IPS-18a (cell line): ENCODE measurements at regions not wholly inside any gene's neighbourhood (a gene's known extent, or its start where the extent isn't known, plus 50 kb on each side); places are given as distances from the start of the nearest gene placed in this dataset.

Experiments used
- H3K27ac ChIP-seq: one replicate; pipeline ENCODE4 v1.5.1; 2013; ENCODE audit warnings: low read length
- H3K27me3 ChIP-seq: one replicate; pipeline ENCODE4 v1.6.1; 2013; ENCODE audit warnings: mild to moderate bottlenecking, low read length; ENCODE audit not compliant: control insufficient read depth, insufficient read depth
- H3K36me3 ChIP-seq: one replicate; pipeline ENCODE4 v1.6.1; 2013; ENCODE audit warnings: low read depth, low read length; ENCODE audit not compliant: control insufficient read depth
- H3K4me1 ChIP-seq: one replicate; pipeline ENCODE4 v1.6.1; 2013; ENCODE audit warnings: low read depth, low read length; ENCODE audit not compliant: control insufficient read depth
- H3K4me3 ChIP-seq: one replicate; pipeline ENCODE4 v1.5.1; 2013; ENCODE audit warnings: low read length
- H3K9ac ChIP-seq: one replicate; pipeline ENCODE4 v1.6.1; 2013; ENCODE audit warnings: mild to moderate bottlenecking, low read length, moderate library complexity
- H3K9me3 ChIP-seq: one replicate; pipeline ENCODE4 v1.6.1; 2013; ENCODE audit warnings: low read depth, low read length; ENCODE audit not compliant: control insufficient read depth

DNA sequence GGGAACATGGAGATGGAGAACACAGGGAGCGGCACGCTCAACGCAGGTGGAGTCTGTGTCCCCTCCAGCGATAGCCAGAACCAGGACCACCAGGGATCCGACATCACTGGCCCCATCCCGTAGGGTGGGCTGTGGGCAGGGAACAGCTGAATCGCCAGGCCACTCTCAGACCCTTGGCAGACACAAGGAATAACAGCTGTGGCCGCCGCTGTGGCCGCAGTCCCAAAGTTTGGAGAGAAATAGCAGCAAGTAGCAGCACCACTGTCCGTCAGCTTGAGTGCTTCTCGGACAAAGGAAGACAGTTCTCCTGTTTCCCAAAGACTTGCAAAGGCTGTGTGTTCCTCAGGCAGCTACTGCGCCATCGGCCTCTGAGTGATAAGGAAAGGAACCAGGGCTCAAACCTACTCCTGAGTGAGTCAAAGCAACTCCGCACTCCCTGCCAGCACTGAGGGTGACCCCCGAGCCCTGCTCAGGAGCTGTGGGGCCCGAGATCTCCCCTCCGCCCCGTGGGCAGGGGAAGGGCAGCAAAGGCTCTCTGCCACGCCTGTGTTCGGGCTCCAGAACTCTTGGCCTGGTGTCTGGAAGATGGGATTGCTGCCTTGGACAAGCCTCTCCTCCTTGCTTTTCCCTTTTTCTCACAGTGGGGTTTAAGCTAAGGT, 82.3 kb upstream of the FAM20C start:
- Histone ChIP-seq H3K4me1 (no peaks in the 10 kb centered on the region), H3K36me3 (no peaks in the 10 kb centered on the region), H3K9me3 (no peaks in the 10 kb centered on the region), H3K27me3 (no peaks in the 10 kb centered on the region), H3K9ac (no peak overlapping the region), H3K4me3 (no peak overlapping the region), H3K27ac (no peak overlapping the region)

DNA sequence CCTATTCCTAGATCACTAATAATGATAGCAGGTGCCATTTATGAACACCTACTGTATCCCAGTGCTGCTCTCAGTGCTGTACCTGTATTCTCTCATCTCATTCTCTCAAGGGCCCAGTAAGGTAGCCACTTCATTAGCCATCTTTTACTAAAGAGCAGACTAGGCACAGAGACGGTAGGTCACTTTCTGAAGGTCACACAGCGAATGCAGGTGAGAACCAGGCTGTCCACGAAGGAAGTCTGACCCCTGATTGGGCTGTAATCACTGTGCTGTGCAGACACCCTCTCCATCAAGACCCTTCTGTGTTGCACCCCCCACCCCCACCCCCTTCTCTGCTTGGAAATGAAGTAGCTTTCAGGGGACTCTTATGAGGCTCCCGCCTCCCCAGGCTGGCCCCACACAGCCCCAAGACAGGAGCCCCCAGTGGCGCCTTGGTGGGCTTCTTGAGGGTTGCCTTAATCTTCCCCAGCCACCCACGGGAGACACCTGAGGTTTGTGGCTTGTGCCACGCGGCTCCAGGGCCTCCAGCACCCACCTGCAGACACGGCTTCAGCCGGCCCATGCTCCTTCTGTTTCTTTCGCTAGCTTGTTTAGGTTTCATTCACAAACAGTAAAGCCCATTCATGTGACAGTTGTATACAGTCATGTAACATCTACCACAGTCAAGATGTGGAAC, 81.7 kb upstream of the FAM20C start:
- Histone ChIP-seq H3K27ac (no peak overlapping the region), H3K4me3 (no peak overlapping the region), H3K36me3 (no peaks in the 10 kb centered on the region), H3K4me1 (no peaks in the 10 kb centered on the region), H3K9ac (no peak overlapping the region), H3K9me3 (no peaks in the 10 kb centered on the region), H3K27me3 (no peaks in the 10 kb centered on the region)

DNA sequence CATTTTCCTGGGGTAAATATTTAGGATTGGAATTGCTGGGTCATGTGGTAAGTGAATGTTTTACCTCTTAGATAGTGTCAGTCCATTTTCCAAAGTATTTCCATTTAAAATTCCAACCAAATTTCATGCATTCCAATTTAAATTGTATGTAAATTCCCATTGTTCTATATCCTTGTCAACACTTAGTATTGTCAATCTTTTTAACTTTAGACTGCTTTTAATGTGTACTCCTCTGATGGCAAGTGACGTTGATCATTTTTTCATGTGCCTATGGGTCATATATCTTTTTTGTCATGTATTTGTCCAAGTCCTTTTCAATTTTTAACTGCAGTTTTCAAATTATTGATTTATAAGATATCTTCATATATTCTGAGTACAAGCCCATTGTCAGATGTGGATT, 80.8 kb upstream of the FAM20C start:
- Histone ChIP-seq H3K9me3 (no peaks in the 10 kb centered on the region), H3K27ac (no peak overlapping the region), H3K4me1 (no peaks in the 10 kb centered on the region), H3K27me3 (no peaks in the 10 kb centered on the region), H3K9ac (no peak overlapping the region), H3K4me3 (no peak overlapping the region), H3K36me3 (no peaks in the 10 kb centered on the region)

DNA sequence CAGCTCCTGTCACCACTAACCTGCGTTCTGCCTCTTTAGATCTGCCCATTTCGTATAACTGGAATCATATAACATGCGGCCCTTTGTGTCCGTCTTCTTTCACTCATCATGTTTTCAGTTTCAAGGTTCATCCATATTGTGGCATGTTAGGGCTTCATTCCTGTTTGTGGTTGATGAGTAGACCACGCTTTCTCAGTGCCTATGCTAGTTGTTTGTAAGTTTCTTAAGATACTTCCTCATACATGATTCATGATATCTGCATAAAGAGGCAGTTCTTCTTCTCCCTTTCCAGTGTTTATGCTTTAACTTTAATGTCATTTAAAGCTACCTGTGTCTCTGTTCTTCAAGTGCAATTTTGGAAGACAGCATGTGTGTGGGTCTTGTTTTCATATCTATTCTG, 79.5 kb upstream of the FAM20C start:
- Histone ChIP-seq H3K9me3 (no peaks in the 10 kb centered on the region), H3K4me1 (no peaks in the 10 kb centered on the region), H3K4me3 (no peak overlapping the region), H3K36me3 (no peaks in the 10 kb centered on the region), H3K9ac (no peak overlapping the region), H3K27ac (no peak overlapping the region), H3K27me3 (no peaks in the 10 kb centered on the region)

DNA sequence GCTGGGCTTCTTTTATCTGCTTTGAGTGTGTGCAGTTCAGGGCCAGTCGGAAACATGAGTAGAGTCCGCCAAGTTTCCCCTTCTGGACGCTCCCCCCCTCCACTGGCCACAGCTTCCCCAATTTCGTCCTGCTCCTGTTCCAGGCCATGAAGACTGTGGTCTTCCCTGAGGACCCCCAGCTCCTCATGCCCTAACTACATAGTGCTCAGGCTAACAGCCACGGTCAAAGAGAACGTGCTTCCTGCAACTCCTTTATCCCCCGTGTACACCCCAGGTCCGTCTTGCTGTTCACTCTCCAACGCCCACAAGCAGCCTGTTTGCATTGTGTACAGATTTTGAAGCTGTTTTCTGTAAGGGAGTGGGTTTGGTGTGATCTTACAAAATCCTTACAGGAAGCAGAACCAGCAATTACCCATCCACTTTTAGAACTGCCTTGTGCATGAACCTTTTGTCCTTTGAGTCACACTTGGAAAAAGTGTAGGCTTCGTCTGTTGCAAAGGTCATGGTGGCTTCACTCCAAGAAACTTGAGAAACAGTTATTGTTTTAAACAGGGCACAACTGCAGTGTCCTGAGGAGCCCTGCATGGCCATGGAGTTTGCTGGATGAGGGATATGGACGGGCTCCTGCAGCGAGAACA, 77.0 kb upstream of the FAM20C start:
- no peaks in the 10 kb centered on the region for H3K27me3 ChIP-seq
- H3K9ac ChIP-seq: no peak overlapping the region
- no peaks in the 10 kb centered on the region for H3K36me3 ChIP-seq
- peaks cover 12% of the 10 kb centered on the region for H3K4me1 ChIP-seq
- H3K4me3 ChIP-seq: no peak overlapping the region
- no peaks in the 10 kb centered on the region for H3K9me3 ChIP-seq
- H3K27ac ChIP-seq: no peak overlapping the region

DNA sequence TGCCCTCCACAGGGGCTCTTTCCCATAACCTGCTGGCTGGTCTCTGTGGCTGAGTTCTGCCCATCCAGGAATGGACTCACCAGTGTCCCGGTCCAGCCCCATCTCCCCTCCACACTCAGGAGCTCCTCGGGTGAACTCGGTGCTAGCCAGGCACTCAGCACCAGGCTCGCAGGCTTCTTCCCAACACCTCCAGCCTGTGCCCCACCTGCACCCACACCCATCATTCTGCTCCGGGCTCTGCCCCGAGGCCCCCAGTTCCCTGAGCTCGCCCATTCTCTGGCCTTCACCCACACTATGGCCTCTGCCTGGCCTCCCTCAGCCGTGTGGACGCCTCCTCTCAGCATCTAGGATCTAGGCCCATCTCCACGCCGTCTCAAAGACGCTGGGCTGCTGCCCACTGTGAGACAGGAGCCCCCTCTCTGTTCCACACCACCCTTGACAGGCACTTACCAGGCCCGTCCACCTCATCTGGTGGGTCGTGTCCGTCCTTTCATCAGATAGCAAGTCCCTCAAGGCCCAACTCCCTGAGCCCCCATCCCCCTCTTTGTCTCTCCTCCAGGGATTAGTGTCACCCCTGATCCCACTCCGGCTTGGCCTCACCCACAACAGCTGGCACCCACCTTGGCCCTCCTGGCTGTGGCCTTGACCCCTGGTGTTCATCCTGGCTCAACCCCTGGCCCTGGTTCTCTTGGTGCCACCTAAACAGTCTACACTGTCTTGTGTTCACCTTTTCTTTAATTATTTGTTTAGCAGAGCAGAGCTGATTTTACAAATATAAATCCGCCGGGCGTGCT, 76.0 kb upstream of the FAM20C start:
- Histone ChIP-seq H3K4me1 (peaks cover 18% of the 10 kb centered on the region), H3K9me3 (no peaks in the 10 kb centered on the region), H3K9ac (no peak overlapping the region), H3K36me3 (no peaks in the 10 kb centered on the region), H3K4me3 (no peak overlapping the region), H3K27me3 (no peaks in the 10 kb centered on the region), H3K27ac (no peak overlapping the region)

DNA sequence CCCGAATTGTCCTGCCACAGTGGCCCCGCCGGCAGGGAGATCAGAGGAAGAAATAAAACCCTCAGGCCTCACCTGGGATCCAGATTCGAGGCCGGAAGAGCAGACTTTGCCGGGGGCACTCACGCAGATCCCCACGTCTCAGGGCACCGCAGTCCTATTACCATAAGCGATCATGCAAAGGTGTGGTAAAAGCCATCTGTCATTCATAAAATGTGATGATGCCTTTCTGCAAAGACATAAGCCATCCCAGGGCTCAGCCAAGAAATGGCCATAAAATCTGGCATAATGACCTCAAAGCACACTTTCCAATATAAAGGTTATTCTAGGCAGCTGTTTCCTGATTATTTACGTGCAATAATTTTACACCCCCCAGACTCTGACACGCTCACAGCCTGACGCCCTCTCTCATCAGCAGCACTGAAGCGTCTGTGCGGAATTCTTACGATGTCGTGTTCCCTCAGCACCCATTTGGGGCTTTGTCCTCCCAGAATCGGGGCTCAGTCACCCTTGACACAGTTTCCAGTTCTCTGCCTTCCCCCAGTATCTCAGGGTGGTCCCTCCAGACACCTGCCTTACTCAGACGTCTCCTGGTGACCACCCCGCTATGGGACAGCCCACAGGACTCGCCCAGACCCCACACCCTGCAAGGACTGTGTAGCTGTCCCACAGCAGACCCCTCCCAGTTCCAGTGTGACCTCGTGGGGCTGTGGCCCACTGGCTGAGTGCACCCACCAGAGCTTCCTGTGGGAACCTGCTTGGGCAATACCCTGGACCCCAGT, 74.3 kb upstream of the FAM20C start:
- H3K9ac ChIP-seq: no peak overlapping the region
- no peaks in the 10 kb centered on the region for H3K36me3 ChIP-seq
- H3K4me3 ChIP-seq: no peak overlapping the region
- H3K27me3 ChIP-seq: no peaks in the 10 kb centered on the region
- peaks cover 25% of the 10 kb centered on the region for H3K4me1 ChIP-seq
- no peaks in the 10 kb centered on the region for H3K9me3 ChIP-seq
- H3K27ac ChIP-seq: no peak overlapping the region

DNA sequence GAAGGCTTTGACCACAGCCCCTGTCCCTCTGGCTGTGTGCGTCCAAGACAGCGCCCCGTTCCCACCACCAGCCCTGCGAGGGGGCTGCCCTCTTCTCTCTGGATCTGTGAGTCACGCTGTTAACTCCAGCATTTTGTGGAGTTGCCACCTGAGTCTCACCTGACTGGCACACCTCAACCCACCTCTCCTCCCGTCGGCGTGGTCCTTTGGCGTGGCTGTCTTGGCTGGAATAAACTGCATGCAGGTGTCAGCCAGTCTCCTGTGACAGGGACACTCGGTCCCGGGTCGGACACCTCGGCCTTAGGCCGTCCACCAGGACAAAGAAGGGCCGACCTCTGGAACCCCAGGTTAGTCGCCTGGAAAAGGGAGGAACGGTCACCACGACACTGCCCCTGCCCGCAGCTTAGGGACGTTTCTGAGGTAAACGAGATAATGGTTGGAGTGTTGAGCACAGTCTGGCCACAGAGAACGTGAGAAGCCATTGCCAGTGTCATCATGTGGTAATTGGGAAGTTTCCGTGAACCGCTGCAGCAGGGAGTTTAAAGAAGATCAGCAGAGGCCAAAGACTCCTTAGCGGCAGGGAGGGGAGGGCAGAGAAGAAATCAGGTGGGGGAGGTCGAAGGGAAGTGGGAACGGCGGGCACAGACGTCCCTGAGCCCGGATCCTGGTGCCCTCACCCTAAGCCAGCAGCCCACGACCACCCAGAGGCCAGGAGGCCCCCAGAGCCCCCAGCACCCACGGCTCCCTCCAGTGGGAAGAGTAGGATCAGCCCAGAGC, 73.6 kb upstream of the FAM20C start:
- Histone ChIP-seq H3K9me3 (no peaks in the 10 kb centered on the region), H3K4me3 (no peak overlapping the region), H3K4me1 (peaks cover 32% of the 10 kb centered on the region), H3K9ac (no peak overlapping the region), H3K27me3 (no peaks in the 10 kb centered on the region), H3K27ac (no peak overlapping the region), H3K36me3 (no peaks in the 10 kb centered on the region)

DNA sequence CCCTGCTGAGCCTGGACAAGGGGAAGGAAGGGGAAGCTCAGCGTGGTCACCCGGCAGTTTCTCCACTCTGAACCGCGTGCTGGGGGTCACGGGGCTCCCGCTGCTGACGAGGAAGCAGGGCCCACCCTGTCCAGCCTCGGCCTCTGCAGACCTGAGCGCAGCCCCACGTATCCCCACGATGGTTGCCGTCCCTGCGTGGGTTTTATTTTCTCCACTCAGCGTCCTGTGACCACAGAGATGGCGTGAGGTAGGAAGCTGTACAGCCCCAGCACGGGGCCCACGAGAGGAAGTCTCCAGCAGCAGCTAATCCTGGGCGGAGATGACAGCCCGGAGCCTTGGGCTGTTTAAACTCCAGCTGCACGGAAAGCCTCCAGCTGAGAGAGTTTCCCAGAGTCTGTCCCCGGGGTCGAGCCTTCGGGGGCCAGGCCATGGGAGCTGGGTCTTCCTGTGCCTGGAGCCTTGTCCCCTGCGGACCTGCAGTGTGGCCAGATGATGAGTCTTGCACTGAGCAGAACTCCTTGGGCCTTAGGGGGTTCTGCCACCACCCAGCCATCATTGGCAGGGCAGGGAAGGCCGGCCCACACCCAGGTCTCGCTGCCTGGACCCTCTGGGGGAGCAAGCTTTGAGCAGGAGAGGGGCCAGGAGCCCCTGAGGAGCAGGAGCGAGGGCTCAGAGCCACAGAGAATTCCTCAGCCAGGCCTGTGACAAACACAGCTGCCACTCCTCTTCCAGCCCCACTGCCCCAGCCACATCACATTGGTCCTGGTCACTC, 72.8 kb upstream of the FAM20C start:
- Histone ChIP-seq H3K4me1 (peaks cover 32% of the 10 kb centered on the region), H3K4me3 (no peak overlapping the region), H3K36me3 (no peaks in the 10 kb centered on the region), H3K27me3 (no peaks in the 10 kb centered on the region), H3K27ac (no peak overlapping the region), H3K9me3 (no peaks in the 10 kb centered on the region), H3K9ac (no peak overlapping the region)
